NCI-H1417 (cell line): ENCODE measurements at regions not wholly inside any gene's neighbourhood (a gene's known extent, or its start where the extent isn't known, plus 50 kb on each side); places are given as distances from the start of the nearest gene placed in this dataset.
A peak's percentile ranks its signal among the peaks of the same experiment; 100 is the strongest.
"Not testable (repeated sequence)": the region's sequence is repeated elsewhere in the genome, so short reads cannot be mapped to it uniquely, and the experiment has no call there.

Source experiments
- DNase-seq, 3 experiments: peaks; one replicate each; lab custom pipeline; 2025; lab: John Stamatoyannopoulos, UW

DNA sequence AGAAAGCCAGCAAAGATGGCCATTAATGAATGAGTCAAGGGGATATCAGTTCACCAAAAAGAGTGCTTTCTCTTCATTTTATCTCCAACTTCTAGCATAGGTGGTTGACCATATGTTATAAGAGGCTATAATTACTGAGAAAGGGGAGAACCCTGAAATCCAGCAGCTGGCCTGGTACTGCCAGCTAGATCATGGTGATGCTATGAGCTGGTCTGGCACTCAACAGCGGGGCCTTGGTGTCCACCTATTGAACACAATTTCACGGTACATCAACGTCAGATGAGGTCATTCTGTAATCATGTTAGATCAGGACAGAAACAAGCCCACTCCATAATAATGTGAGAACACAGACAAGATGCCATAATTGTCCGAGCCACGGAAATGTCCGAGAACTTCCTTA is 1644.8 kb upstream of the PCDH7 start:
- DNase-seq = peak in 1 of 3 experiments; percentile 15

DNA sequence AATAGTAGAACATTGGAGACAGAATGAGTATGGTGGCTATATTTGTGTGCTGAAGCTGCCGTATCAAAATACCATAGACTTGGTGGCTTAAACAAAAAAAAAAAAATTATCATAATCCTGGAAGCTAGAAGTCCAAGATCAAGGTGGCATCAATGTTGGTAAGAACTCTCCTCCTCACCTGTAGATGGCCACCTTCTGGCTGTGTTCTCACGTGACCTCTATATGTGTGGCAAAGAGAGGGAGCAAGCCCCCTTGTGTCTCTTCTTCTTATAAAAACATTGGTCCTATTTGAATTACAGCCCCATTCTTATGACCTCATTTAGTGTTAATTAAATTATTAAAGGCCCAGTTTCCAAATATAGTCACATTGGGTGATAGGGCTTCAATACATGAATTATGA is 1640.9 kb upstream of the PCDH7 start:
- DNase-seq = peak in 1 of 3 experiments; percentile 15

DNA sequence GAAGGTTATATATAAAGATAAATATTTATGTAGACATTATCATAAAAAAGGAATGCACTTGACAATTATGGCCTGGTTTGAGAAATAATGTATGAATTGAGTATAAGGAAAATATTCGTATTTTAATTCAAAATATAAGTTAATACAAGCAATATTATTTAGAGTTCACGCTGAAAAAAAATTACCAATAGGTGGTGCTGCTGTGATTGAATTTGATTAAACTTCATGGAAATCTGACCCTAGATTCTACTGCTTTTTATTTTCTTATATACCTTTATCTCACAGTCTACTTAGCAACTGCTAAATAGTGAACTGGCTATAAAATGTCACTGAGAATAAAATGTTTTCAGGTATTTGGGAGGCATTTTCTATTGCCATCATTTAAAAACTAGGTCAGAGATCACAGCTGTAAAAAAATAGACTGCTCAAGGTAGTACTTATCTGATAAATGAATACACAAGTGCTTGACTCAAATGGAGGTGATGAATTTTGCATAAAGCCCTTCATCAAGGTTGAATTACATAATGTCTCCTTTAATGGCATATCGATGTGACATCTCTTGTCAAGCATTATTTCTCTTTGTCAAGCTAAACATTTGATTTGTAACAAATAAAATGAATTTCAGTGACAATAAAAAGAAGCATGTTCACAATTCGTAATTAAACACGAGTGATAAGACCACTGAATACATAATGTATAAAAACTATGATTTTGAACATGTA is 1638.8 kb upstream of the PCDH7 start:
- peak in 2 of 3 experiments; percentile 3 to 77 for DNase-seq

DNA sequence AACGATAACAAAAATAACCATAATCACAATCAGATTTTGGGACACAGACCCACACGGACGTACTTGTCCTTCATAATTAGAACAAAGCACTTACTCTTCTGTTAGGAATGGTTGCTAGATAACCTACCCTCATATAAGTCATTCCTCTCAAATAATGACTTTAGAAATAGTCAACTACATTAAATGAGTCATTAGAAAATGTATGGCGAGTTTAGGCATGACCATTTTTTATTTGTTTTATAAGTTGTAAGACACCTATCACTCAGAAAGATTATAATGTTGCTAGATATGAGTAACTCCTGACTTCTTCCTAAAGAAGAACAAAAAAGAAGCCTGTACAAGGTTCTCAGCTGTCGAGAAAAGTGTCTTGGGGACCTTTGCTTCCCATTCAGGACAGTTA is 1637.5 kb upstream of the PCDH7 start:
- DNase-seq = no peak

DNA sequence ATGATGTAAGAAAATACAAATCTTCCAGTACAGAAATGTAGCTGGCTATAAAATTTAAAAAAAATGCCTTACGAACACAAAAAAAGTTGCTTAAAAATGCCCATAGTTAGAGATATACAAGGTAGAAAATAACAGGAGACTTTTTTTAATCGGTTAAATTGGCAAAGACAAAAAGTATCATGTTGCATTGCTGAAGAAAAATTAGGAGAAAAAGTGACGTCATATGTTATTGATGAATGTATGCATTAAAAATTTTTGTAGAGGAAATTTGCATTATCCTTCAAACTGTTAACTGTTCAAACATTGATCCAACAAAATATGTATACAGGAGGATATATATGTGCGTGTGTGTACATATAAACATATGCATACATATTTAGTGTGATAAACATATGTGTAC is 1634.4 kb upstream of the PCDH7 start:
- no peak for DNase-seq

DNA sequence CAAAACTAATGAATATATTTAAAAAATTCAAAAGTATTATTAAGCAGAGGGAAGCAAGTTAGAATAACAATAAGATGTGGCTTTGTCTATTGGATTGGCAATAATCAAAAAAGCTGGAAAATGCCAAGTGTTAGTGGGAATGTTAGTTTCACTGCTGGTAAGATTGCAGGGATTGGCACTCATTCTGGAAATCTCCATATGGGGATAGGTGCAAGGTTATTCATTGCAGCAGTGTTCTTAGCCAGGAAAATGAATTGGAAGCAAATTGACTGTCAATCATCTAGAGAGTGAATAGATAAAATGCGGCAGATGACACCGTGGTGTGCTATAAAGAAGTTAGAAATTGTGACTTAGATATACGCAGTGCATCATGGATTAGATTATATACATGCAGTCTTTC is 1615.5 kb upstream of the PCDH7 start:
- no peak for DNase-seq

DNA sequence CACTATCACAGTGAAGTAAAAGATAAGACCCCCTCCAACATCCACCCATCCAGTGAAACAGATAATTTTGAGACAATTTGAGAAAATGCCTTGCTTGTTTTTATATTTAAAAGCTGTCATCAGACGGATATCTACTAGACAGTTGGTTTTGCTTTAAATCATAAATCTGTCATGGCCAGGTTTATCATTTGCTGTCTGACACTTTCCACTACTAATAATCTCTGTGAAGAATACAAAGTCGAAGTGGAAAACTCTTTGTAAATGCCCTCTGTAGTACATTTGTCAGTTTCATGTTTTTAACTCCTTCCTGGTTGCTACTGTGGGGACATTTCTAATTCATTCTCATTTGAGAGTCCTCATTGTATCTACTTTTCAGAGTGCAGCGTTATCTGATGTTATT is 1606.2 kb upstream of the PCDH7 start:
- no peak for DNase-seq

DNA sequence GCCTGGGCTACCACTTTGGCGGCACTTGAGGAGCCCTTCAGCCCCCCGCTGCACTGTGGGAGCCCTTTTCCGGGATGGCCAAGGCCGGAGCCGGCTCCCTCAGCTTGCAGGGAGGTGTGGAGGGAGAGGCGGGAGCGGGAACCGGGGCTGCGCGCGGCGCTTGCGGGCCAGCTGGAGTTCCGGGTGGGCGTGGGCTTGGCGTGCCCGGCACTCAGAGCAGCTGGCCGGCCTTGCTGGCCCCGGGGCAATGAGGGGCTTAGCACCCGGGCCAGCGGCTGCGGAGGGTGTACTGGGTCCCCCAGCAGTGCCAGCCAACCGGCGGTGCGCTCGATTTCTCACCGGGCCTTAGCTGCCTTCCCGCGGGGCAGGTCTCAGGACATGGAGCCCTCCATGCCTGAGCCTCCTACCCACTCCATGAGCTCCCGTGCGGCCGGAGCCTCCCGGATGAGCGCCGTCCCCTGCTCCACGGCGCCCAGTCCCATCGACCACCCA is 1602.9 kb upstream of the PCDH7 start:
- DNase-seq = not testable (repeated sequence)

DNA sequence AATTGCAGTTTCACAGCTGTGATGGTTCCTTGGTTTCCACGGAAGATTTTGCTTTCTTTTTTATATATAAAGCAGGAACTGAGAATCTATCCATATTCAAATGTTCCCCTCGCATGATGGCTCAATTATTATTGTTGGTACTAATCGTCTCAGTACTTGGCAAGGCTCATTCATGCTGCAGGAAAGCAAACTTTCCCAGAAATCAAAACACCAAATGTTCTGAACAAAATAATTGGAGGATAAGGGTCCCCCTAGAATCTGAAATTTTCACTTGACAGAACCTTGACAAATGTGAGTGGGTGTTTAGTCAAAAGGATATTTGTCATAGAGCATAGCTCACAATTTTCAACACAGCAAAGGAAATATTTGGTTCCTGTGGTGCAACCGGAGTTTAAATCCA is 1598.6 kb upstream of the PCDH7 start:
- no peak for DNase-seq

DNA sequence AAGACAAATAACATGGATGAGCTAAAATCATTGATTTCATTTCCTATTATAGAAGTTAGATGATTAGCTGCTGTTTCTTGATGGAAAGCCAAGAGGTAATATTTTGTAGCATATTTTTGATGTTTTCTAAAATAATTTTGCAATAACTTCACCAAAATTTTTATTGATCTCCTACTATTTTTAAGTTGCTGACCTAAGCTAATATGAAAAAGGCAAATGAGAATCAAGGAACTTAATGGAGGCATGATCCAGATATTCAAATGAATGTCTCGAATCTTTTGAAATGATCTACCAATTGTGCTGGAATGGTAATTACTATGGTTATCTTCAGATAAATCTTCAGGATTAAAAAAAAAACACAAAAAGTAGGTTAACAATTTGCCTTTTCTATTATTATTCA is 1591.4 kb upstream of the PCDH7 start:
- DNase-seq = no peak

DNA sequence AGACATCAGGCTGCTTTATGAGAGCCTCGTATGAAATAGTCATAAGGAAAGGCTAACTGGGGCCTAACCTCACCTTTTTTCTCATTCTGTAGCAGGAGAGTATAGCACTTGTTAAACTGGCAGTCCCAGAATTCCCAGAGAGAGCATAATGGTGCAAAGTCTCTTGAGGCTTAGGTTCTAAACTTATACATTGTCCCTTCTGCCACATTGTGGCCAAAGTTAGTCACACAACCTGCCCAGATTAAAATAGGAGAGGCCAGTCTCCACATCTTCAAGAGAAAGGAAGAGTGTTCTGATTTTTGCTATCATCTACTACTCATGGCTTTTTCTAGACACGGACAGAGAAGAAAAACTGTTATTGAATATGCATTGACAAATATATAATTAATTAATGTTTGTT is 1588.9 kb upstream of the PCDH7 start:
- DNase-seq = no peak

DNA sequence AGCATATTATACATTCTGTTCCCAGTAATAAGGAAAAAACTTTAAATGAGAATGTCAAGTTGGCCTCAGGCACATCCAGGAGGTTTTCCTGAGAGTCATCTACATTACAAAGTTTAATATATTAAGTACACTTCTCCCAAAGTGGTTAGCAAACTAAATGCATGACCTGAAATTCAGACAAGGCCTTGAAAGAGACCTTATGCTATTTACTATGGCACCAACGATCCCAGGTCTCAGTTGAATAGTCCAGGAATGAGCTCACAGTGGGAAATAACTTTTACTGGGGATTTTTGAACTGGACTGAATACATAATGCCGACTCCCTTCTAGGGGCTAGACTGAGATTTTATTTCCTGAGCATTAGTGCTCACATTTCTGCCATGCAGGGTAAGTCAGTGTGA is 1577.5 kb upstream of the PCDH7 start:
- DNase-seq = no peak

DNA sequence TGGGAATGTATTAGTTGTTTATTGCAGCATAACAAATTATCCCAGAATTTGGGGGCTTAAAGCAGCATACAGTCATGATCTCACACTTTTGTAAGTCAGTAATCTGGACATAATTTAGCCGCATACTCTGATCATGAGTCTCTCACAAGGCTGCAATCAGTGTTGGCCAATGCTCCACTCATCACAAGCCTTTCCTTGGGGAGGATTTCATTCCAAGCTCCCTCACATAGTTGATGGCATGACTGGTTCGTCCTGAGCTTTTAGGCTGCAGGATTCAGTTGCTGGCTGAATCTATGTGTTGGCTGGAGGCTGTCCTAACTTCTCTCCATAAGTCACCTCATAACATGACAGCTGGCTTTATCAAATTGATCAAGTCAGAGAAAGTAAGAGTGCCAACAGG is 1568.6 kb upstream of the PCDH7 start:
- DNase-seq = no peak

DNA sequence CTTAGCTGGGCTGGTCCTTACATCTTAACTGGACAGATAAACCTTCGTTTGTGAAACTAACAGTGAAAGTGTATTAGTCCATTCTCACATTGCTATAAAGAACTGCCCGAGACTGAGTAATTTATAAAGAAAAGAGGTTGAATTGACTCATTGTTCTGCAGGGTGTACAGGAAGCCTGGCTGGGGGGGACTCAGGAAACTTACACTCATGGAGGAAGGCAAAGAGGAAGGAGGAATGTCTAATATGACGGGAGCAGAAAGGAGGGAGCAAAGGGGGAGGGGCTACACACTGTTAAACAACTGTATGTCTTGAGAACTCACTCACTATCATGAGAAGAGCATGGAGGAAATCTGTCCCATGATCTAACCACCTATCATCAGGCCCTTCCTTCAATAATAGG is 1566.5 kb upstream of the PCDH7 start:
- DNase-seq = no peak

DNA sequence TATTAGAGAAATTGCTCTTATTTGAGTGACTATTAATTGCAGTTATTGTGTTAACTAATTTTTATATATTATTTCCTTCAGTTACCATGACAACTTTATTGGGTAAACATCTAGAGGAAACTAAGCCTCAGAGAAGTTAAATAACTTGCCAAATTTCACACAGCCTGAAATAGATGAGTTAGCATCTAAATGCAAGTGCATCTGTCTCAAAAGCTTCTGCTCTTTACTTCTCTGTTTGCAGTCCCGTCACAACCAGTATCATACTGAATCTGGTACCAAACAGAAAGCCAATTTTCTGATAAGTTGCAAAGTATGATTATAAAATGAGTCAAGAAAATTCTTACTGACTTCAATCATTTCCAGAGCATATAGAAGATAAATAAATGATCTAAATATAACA is 1544.9 kb upstream of the PCDH7 start:
- DNase-seq = no peak

DNA sequence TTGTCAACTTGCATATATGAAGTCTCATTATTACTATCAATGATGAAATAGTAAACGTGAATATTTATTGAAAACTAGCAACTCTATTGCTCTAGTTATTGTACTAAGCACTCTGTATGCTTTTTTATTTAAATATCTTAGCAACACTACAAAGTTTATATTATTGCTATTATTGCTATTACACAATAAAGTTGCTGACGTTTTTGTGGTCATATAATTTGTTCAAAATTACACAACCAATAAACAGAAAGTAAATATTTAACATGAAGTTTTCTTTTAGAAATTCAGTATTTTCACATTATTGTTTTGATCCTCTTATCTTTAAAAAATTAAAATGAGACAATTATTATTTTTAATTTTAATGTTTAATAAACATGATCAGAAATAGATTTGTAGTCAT is 1521.1 kb upstream of the PCDH7 start:
- DNase-seq = no peak

DNA sequence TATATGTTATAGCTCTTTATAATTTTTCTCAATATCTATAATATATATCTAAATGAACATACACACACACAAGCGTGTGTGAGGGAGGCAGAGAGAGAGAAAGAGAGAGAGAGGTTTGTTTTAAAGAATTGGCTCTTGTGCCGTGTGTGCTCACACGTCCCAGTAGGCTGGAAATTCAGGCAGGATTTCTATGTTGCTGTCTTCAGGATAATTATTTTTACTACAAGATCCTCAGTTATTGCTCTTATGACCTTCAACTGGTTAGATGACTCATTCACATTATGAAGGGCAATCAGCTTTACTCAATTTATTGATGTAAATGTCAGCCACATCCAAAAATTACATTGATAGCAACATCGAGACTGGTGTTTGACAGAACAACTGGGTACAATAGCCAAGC is 1520.7 kb upstream of the PCDH7 start:
- DNase-seq = peak in 1 of 3 experiments; percentile 12

DNA sequence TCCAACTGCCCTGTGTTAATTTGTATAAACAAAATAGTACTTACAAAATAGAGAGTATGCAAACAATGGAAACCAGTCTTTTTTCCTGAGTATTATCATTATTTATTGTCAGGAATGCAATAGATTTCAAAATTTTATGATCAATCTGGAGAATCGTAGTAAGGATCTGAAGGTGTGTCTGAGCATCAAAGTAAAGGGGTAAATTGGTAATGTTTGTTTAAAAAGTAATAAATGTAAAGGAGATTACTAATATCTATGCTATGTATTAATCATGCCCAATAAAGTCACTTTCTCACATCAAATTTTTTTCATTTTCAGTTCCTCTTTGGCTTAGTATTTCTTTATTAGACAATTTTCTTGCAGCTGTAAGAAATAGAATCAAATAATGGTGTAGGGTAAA is 1507.1 kb upstream of the PCDH7 start:
- no peak for DNase-seq

DNA sequence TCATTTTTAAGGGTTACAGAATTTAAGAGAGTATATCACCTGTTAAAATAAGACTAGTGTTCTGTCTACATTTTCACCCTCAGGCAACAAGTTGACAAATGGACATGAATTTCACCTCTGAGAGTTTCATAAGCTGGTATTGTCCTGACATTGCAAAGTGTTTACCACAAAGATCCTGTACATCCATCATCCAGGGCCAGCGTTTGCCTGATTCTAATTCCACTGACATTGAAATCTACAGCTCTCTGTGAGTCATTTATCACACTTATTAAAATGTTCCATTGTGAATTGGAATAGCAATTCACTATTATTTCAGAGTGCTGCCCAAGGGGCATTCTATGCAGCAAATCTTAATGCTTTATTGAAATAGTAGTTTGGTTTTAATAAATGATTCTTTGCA is 1499.4 kb upstream of the PCDH7 start:
- DNase-seq = peak in 2 of 3 experiments; percentile 22 to 80

DNA sequence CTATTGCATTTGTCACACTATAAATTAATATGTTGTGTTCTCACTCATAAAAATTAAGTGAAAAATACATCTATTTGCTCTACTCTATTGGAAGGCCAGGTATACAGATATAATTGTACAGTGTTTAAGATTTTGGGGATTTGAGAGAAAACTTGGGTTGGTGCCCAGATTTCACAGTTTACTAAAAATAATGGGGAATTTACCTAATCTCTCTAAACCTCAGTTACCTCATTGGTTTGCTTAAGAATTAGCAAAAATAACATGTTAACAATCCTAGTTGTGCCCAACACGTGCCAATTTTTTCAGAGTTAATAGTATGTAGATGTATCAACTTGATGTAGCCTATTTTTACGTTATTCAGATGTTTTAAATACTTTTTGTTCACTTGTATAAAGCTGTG is 1495.3 kb upstream of the PCDH7 start:
- no peak for DNase-seq

DNA sequence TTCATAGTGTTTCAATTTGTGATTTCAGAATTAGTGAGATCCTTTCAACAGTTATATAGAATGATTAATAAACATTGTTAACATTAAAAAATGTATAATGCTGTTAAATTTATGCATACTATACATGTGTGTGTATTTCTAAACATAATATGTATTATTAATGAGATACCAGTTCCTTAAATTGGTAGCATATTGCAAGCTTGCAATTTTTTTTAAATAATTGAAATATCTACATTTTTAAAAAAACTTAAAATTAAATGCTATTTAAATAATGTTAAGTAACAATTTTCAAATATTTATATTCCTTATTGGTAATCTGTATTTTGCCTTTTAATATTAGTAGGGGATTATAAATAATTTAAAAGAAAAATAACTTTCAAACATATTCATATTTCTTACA is 1479.5 kb upstream of the PCDH7 start:
- no peak for DNase-seq

DNA sequence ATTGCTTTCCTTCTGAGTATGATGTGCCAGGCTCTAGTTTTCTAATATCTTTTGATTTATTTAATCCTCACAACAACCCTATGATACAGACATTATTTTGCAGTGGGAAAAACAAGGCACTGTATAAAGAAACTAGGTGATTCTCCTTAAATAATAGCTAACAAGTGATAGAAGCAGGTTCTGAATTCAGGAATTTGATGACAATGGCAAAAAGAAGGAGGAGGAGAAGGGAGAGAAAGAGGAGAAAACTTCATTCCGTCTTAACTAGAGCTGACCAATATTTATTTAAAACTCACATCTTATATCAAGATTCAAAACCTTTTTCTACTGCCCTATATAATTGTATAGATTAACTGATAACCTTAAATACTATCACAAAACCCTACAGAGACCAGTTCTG is 1477.1 kb upstream of the PCDH7 start:
- no peak for DNase-seq

DNA sequence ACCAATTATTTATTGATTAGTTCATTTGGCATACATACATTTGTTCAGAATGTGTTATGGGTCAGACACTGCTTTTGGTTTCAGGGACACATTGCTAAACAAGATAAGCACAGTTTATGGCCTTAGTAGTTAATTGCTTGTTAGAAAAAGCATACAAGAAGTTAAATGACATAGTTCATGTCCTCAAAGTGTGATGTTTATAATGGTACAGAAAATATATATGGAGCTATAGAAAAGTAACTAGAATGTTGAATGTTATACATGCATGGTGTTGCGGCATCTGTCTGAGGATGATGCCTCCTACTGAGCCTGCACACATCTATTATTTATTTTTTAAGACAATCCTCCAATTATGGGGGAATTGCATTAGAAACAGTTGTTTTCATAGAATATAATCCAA is 1476.3 kb upstream of the PCDH7 start:
- no peak for DNase-seq

DNA sequence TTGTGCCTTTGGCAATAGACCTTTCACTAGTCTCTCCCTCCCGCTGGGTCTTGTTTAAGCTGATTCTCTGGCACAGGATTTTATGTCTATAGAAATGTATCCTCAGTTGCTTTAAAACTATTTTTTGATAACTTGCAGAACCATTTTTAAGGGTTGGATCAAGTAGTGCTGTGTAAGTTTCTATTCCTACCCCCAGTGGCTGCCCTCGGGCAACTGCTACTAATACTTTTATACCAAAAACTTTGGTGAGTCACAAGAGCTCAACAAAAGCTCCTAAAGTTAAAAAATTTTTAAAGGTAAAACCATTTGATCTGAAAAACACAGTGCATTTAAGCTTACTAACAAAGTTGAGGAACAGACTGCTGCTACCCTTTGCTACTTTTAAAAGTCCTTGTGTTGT is 1460.6 kb upstream of the PCDH7 start:
- DNase-seq = no peak
